ENCODE measurements at regions not wholly inside any gene's neighbourhood (a gene's known extent, or its start where the extent isn't known, plus 50 kb on each side); places are given as distances from the start of the nearest gene placed in this dataset.

GRCh38 chr4:36785973-36786372 is 458.6 kb upstream of the NWD2 start:
- no peaks in the 10 kb centered on the region for H3K36me3 ChIP-seq (ENCODE audit: control insufficient read depth, low read length)
- no peaks in the 10 kb centered on the region for H4K20me1 ChIP-seq (ENCODE audit: control insufficient read depth, insufficient read depth, low read depth, low read length)
- no peaks in the 10 kb centered on the region for H3F3A ChIP-seq (ENCODE audit: control insufficient read depth, insufficient read depth)
- H3K4me3 ChIP-seq (ENCODE audit: low read length), result no peak overlapping the region
- H3K9me3 ChIP-seq (ENCODE audit: control insufficient read depth, insufficient read depth, low read length), result no peaks in the 10 kb centered on the region
- TF ChIP-seq EZH2phosphoT487 (IDR thresholded peaks at IDR 0.05; ENCODE audit: borderline replicate concordance, low read length), result no peak
- no peak for TF ChIP-seq CTCF (IDR thresholded peaks at IDR 0.05; ENCODE audit: low read depth, low read length, poor library complexity, severe bottlenecking)
- no peaks in the 10 kb centered on the region for H3K27me3 ChIP-seq (ENCODE audit: control insufficient read depth, low read length)
- H3K79me2 ChIP-seq (ENCODE audit: control insufficient read depth, low read length), result no peaks in the 10 kb centered on the region
- no peak overlapping the region for H3K4me2 ChIP-seq (ENCODE audit: low read length)
- H3K27ac ChIP-seq (ENCODE audit: low read depth, low read length), result no peak overlapping the region
- H3K9me2 ChIP-seq (replicated peaks; ENCODE audit: control insufficient read depth, low read length), result no peaks in the 10 kb centered on the region
- H3K4me1 ChIP-seq (ENCODE audit: control insufficient read depth, low read length), result no peaks in the 10 kb centered on the region

GRCh38 chr4:36786519-36786918 is 458.0 kb upstream of the NWD2 start:
- no peaks in the 10 kb centered on the region for H3K9me3 ChIP-seq (ENCODE audit: control insufficient read depth, insufficient read depth, low read length)
- H3K36me3 ChIP-seq (ENCODE audit: control insufficient read depth, low read length), result no peaks in the 10 kb centered on the region
- no peaks in the 10 kb centered on the region for H4K20me1 ChIP-seq (ENCODE audit: control insufficient read depth, insufficient read depth, low read depth, low read length)
- no peak overlapping the region for H3K4me2 ChIP-seq (ENCODE audit: low read length)
- H3K4me1 ChIP-seq (ENCODE audit: control insufficient read depth, low read length), result no peaks in the 10 kb centered on the region
- H3K27me3 ChIP-seq (ENCODE audit: control insufficient read depth, low read length), result no peaks in the 10 kb centered on the region
- no peaks in the 10 kb centered on the region for H3F3A ChIP-seq (ENCODE audit: control insufficient read depth, insufficient read depth)
- H3K4me3 ChIP-seq (ENCODE audit: low read length), result no peak overlapping the region
- H3K27ac ChIP-seq (ENCODE audit: low read depth, low read length), result no peak overlapping the region
- TF ChIP-seq EZH2phosphoT487 (IDR thresholded peaks at IDR 0.05; ENCODE audit: borderline replicate concordance, low read length) (no peak), CTCF (IDR thresholded peaks at IDR 0.05; ENCODE audit: low read depth, low read length, poor library complexity, severe bottlenecking) (no peak)
- H3K9me2 ChIP-seq (replicated peaks; ENCODE audit: control insufficient read depth, low read length), result no peaks in the 10 kb centered on the region
- no peaks in the 10 kb centered on the region for H3K79me2 ChIP-seq (ENCODE audit: control insufficient read depth, low read length)

DNA sequence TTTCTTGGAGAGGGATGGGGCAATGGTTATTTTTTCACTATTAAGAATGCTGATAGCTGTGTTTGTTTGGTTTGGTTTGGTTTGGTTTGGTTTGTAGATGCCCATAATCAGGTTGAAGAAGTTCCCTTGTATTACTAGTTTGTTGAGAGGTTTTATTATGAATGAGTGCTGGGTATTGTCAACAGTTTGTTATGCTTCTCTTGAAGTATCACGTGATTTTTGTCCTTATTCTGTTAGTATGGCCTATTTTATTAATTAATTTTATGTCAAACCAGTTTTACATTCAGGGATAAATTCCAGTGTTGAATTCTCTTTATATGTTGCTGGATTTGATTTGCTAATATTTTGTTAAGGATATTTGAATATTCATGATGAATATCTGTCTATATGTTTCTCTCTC is 449.8 kb upstream of the NWD2 start:
- Histone ChIP-seq H3K27ac (ENCODE audit: low read depth, low read length) (no peak overlapping the region), H3K4me1 (ENCODE audit: control insufficient read depth, low read length) (no peaks in the 10 kb centered on the region), H3K4me3 (ENCODE audit: low read length) (no peak overlapping the region), H3F3A (ENCODE audit: control insufficient read depth, insufficient read depth) (no peaks in the 10 kb centered on the region), H3K79me2 (ENCODE audit: control insufficient read depth, low read length) (no peaks in the 10 kb centered on the region), H3K27me3 (ENCODE audit: control insufficient read depth, low read length) (no peaks in the 10 kb centered on the region), H3K4me2 (ENCODE audit: low read length) (no peak overlapping the region), H4K20me1 (ENCODE audit: control insufficient read depth, insufficient read depth, low read depth, low read length) (no peaks in the 10 kb centered on the region), H3K36me3 (ENCODE audit: control insufficient read depth, low read length) (no peaks in the 10 kb centered on the region), H3K9me2 (replicated peaks; ENCODE audit: control insufficient read depth, low read length) (no peaks in the 10 kb centered on the region), H3K9me3 (ENCODE audit: control insufficient read depth, insufficient read depth, low read length) (no peaks in the 10 kb centered on the region)
- TF ChIP-seq EZH2phosphoT487 (IDR thresholded peaks at IDR 0.05; ENCODE audit: borderline replicate concordance, low read length), result no peak
- no peak for TF ChIP-seq CTCF (IDR thresholded peaks at IDR 0.05; ENCODE audit: low read depth, low read length, poor library complexity, severe bottlenecking)

- Histone ChIP-seq H3K4me2 (ENCODE audit: low read length) (no peak overlapping the region), H3K27me3 (ENCODE audit: control insufficient read depth, low read length) (no peaks in the 10 kb centered on the region), H3K79me2 (ENCODE audit: control insufficient read depth, low read length) (no peaks in the 10 kb centered on the region), H3K27ac (ENCODE audit: low read depth, low read length) (no peak overlapping the region), H3K4me3 (ENCODE audit: low read length) (no peak overlapping the region), H3K36me3 (ENCODE audit: control insufficient read depth, low read length) (no peaks in the 10 kb centered on the region), H3K9me3 (ENCODE audit: control insufficient read depth, insufficient read depth, low read length) (no peaks in the 10 kb centered on the region), H3K4me1 (ENCODE audit: control insufficient read depth, low read length) (no peaks in the 10 kb centered on the region), H3K9me2 (replicated peaks; ENCODE audit: control insufficient read depth, low read length) (no peaks in the 10 kb centered on the region), H3F3A (ENCODE audit: control insufficient read depth, insufficient read depth) (no peaks in the 10 kb centered on the region), H4K20me1 (ENCODE audit: control insufficient read depth, insufficient read depth, low read depth, low read length) (no peaks in the 10 kb centered on the region)
- TF ChIP-seq CTCF (IDR thresholded peaks at IDR 0.05; ENCODE audit: low read depth, low read length, poor library complexity, severe bottlenecking) (no peak), EZH2phosphoT487 (IDR thresholded peaks at IDR 0.05; ENCODE audit: borderline replicate concordance, low read length) (no peak)
Observed at GRCh38 chr4:36812149-36812548, 432.4 kb upstream of the NWD2 start.
